Neural progenitor cell (in vitro differentiated cells): ENCODE measurements at regions not wholly inside any gene's neighbourhood (a gene's known extent, or its start where the extent isn't known, plus 50 kb on each side); places are given as distances from the start of the nearest gene placed in this dataset.

Experiments used
- CTCF ChIP-seq: fragments of 200-600 bp; sonication (generic); IDR thresholded peaks from 2 replicates; pipeline ENCODE4 v1.5.1; 2017; ENCODE audit warnings: antibody characterized with exemption, mild to moderate bottlenecking
- EZH2 ChIP-seq: fragments of 200-600 bp; sonication (generic); IDR thresholded peaks from 2 replicates; pipeline ENCODE4 v1.6.1; 2017; ENCODE audit warnings: antibody characterized with exemption, mild to moderate bottlenecking, moderate library complexity
- EZH2phosphoT487 ChIP-seq: fragments of 200-600 bp; sonication (generic); IDR thresholded peaks from 2 replicates; pipeline ENCODE4 v1.6.1; 2017; ENCODE audit warnings: antibody characterized with exemption

GRCh38 chr16:66176111-66176510 is 190.4 kb upstream of the CDH5 start:
- TF ChIP-seq CTCF, result no peak
- TF ChIP-seq EZH2, result no peak
- no peak for TF ChIP-seq EZH2phosphoT487
